Lower leg skin (tissue), 3 donors: ENCODE measurements at regions not wholly inside any gene's neighbourhood (a gene's known extent, or its start where the extent isn't known, plus 50 kb on each side); places are given as distances from the start of the nearest gene placed in this dataset.

Experiments
- CTCF ChIP-seq, 3 donors: fragments of 450-650 bp; IDR thresholded peaks; one replicate each; pipeline ENCODE4 v1.5.1; 2016; ENCODE audit warnings: antibody characterized with exemption in 3 of 3, mild to moderate bottlenecking in 3 of 3, moderate library complexity in 2 of 3
- POLR2A ChIP-seq, 2 donors: fragments of 450-650 bp; IDR thresholded peaks; one replicate each; pipeline ENCODE4 v1.6.1; 2016 to 2017; ENCODE audit warnings: antibody characterized with exemption in 2 of 2, mild to moderate bottlenecking in 1 of 2, moderate library complexity in 1 of 2

- TF ChIP-seq CTCF (IDR thresholded peaks at IDR 0.05) (no peak), POLR2A (IDR thresholded peaks at IDR 0.05) (no peak)
Observed at GRCh38 chr16:73998707-73999106, 297.9 kb upstream of the PSMD7 start.
